GM23338 (cell line): ENCODE measurements at regions not wholly inside any gene's neighbourhood (a gene's known extent, or its start where the extent isn't known, plus 50 kb on each side); places are given as distances from the start of the nearest gene placed in this dataset.

Experiments used
- ATAC-seq: fragments of 200-7000 bp; cut with Tn5 transposase; 3 replicates; pipeline ENCODE4 v1.9.1; 2020
- DNase-seq: peaks from one replicate; pipeline ENCODE4 v3.0.0-alpha.2; 2015; ENCODE audit warnings: low spot score
- H2AFZ ChIP-seq: fragments of 200-600 bp; sonication (generic); 2 replicates; pipeline ENCODE4 v1.8.0; 2016; ENCODE audit warnings: antibody characterized with exemption, mild to moderate bottlenecking, moderate library complexity
- H3F3A ChIP-seq: fragments of 200-600 bp; sonication (generic); replicated peaks from 2 replicates; pipeline ENCODE4 v1.8.0; 2017; ENCODE audit warnings: antibody characterized with exemption, mixed run types, low read depth
- H3K27ac ChIP-seq: fragments of 200-600 bp; sonication (generic); 2 replicates; pipeline ENCODE4 v1.6.1; 2016; ENCODE audit warnings: low read depth
- H3K27me3 ChIP-seq: fragments of 200-600 bp; sonication (generic); 2 replicates; pipeline ENCODE4 v1.8.0; 2016; ENCODE audit warnings: mild to moderate bottlenecking, mixed run types, moderate library complexity; ENCODE audit not compliant: insufficient read depth
- H3K36me3 ChIP-seq: fragments of 200-600 bp; sonication (generic); 2 replicates; pipeline ENCODE4 v1.8.0; 2016; ENCODE audit warnings: mild to moderate bottlenecking; ENCODE audit not compliant: insufficient read depth
- H3K4me1 ChIP-seq: fragments of 200-600 bp; sonication (generic); 2 replicates; pipeline ENCODE4 v1.8.0; 2016; ENCODE audit warnings: mild to moderate bottlenecking, moderate library complexity; ENCODE audit not compliant: insufficient read depth
- H3K4me2 ChIP-seq: fragments of 200-600 bp; sonication (generic); 2 replicates; pipeline ENCODE4 v1.7.1; 2017; ENCODE audit warnings: mixed run types
- H3K4me3 ChIP-seq: fragments of 200-600 bp; sonication (generic); 2 replicates; pipeline ENCODE4 v1.6.1; 2016; ENCODE audit warnings: mixed run types
- H3K79me2 ChIP-seq: fragments of 200-600 bp; sonication (generic); replicated peaks from 2 replicates; pipeline ENCODE4 v1.8.0; 2017; ENCODE audit warnings: mild to moderate bottlenecking; ENCODE audit not compliant: insufficient read depth
- H3K9me2 ChIP-seq: fragments of 200-600 bp; sonication (generic); 2 replicates; pipeline ENCODE4 v1.8.0; 2017; ENCODE audit not compliant: insufficient read depth
- H4K20me1 ChIP-seq: fragments of 200-600 bp; sonication (generic); replicated peaks from 2 replicates; pipeline ENCODE4 v1.8.0; 2017; ENCODE audit warnings: mild to moderate bottlenecking; ENCODE audit not compliant: insufficient read depth
- H3K27ac Mint-ChIP-seq: 2 replicates; pipeline ENCODE4 v1.8.0; 2020; ENCODE audit warnings: inconsistent platforms, mild to moderate bottlenecking, moderate library complexity, mixed read lengths
- H3K27me3 Mint-ChIP-seq: 3 replicates; pipeline ENCODE4 v1.8.0; 2022; ENCODE audit warnings: low read depth, mild to moderate bottlenecking, moderate library complexity, mixed read lengths, inconsistent platforms; ENCODE audit not compliant: insufficient read depth, poor library complexity
- H3K36me3 Mint-ChIP-seq: 3 replicates; pipeline ENCODE4 v1.8.0; 2021; ENCODE audit warnings: low read depth, mild to moderate bottlenecking, inconsistent platforms, moderate library complexity, mixed read lengths
- H3K4me1 Mint-ChIP-seq: 3 replicates; pipeline ENCODE4 v1.8.0; 2020; ENCODE audit warnings: mild to moderate bottlenecking, inconsistent platforms, mixed read lengths
- H3K4me3 Mint-ChIP-seq: 3 replicates; pipeline ENCODE4 v1.8.0; 2021; ENCODE audit warnings: moderate library complexity, mild to moderate bottlenecking, inconsistent platforms, mixed read lengths
- H3K9me3 Mint-ChIP-seq: 3 replicates; pipeline ENCODE4 v1.8.0; 2020; ENCODE audit warnings: moderate library complexity, mild to moderate bottlenecking, inconsistent platforms, mixed read lengths
- ETS1 ChIP-seq: IDR thresholded peaks from 2 replicates; pipeline ENCODE4 v1.6.1; 2016; ENCODE audit warnings: antibody characterized with exemption
- EZH2 ChIP-seq: fragments of 200-600 bp; sonication (generic); IDR thresholded peaks from one replicate; pipeline ENCODE4 v1.8.0; 2017; ENCODE audit warnings: antibody characterized with exemption, mild to moderate bottlenecking, low read depth; ENCODE audit not compliant: unreplicated experiment
- JUNB ChIP-seq: IDR thresholded peaks from one replicate; pipeline ENCODE4 v1.6.1; 2016; ENCODE audit warnings: antibody characterized with exemption; ENCODE audit not compliant: unreplicated experiment
- NANOG ChIP-seq: IDR thresholded peaks from 2 replicates; pipeline ENCODE4 v1.6.1; 2016; ENCODE audit warnings: antibody characterized with exemption, borderline replicate concordance
- POLR2AphosphoS5 ChIP-seq: IDR thresholded peaks from 2 replicates; pipeline ENCODE4 v1.6.1; 2016; ENCODE audit warnings: antibody characterized with exemption, low read depth
- ZNF462 ChIP-seq: fragments of 250-450 bp; sonication (Bioruptor Pico); IDR thresholded peaks from 2 replicates; pipeline ENCODE4 v1.5.0; 2020; ENCODE audit warnings: mild to moderate bottlenecking, moderate library complexity

GRCh38 chr2:128665113-128665512 lies 346.4 kb upstream of the HS6ST1 start:
- DNase-seq (no peak), ATAC-seq (no peak)
- peaks cover 4% of the 10 kb centered on the region; the same call in 1 of the 3 replicates for H3K9me3 Mint-ChIP-seq
- H3K27me3 Mint-ChIP-seq, result peaks cover 18% of the 10 kb centered on the region
- Histone ChIP-seq H4K20me1 (no peaks in the 10 kb centered on the region), H3K4me3 (no peak overlapping the region), H3K4me1 (0 out of 2 replicates have a peak, but pooled peaks cover 5% of the 10 kb centered on the region), H2AFZ (no peak overlapping the region), H3K36me3 (no peaks in the 10 kb centered on the region), H3K79me2 (no peaks in the 10 kb centered on the region), H3K27ac (no peak overlapping the region), H3K9me2 (peaks cover under 1% of the 10 kb centered on the region; the same call in 1 of the 2 replicates), H3K4me2 (no peak overlapping the region), H3F3A (no peaks in the 10 kb centered on the region), H3K27me3 (no peaks in the 10 kb centered on the region)
- no peak for TF ChIP-seq JUNB
- TF ChIP-seq NANOG, result no peak
- no peak for TF ChIP-seq POLR2AphosphoS5
- no peak for TF ChIP-seq ZNF462 (CRISPR knock-in tag)
- no peak for TF ChIP-seq EZH2
- TF ChIP-seq ETS1, result no peak
- H3K36me3 Mint-ChIP-seq, result peaks cover 8% of the 10 kb centered on the region; the same call in 1 of the 3 replicates
- no peak overlapping the region for H3K27ac Mint-ChIP-seq
- peaks cover 13% of the 10 kb centered on the region for H3K4me1 Mint-ChIP-seq
- H3K4me3 Mint-ChIP-seq, result no peak overlapping the region
